Keratinocyte (primary cell): ENCODE measurements at regions not wholly inside any gene's neighbourhood (a gene's known extent, or its start where the extent isn't known, plus 50 kb on each side); places are given as distances from the start of the nearest gene placed in this dataset.

Experiments
- DNase-seq: peaks from one replicate; pipeline ENCODE4 v3.0.0-alpha.2; 2011; ENCODE audit warnings: low read depth, missing footprints, low spot score
- FAIRE-seq: peaks from 2 replicates; lab custom pipeline; 2011; peaks lifted over from hg19 to GRCh38; lab: Jason Lieb, UNC
- H2AFZ ChIP-seq: 2 replicates; pipeline ENCODE4 v1.6.0; 2012; ENCODE audit warnings: low read length, control low read depth, inconsistent platforms; ENCODE audit not compliant: control insufficient read depth
- H3K27ac ChIP-seq: 2 replicates; pipeline ENCODE4 v1.5.1; 2011; ENCODE audit warnings: low read length; ENCODE audit not compliant: control insufficient read depth, insufficient read depth
- H3K27me3 ChIP-seq: 3 replicates; pipeline ENCODE4 v1.6.0; 2011; ENCODE audit warnings: low read length; ENCODE audit not compliant: control insufficient read depth, insufficient read depth; ENCODE audit errors: extremely low read depth
- H3K36me3 ChIP-seq, 2 experiments: 2 replicates in 1 of 2; 3 replicates in 1 of 2; pipeline ENCODE4 v1.5.1; 2011; ENCODE audit warnings: low read length in 2 of 2, mild to moderate bottlenecking in 1 of 2; ENCODE audit not compliant: control insufficient read depth in 2 of 2, insufficient read depth in 2 of 2; ENCODE audit errors: extremely low read depth in 1 of 2
- H3K4me1 ChIP-seq: 3 replicates; pipeline ENCODE4 v1.5.1; 2011; ENCODE audit warnings: low read length; ENCODE audit not compliant: control insufficient read depth, insufficient read depth; ENCODE audit errors: extremely low read depth
- H3K4me2 ChIP-seq: 3 replicates; pipeline ENCODE4 v1.6.0; 2011; ENCODE audit warnings: low read depth, low read length; ENCODE audit not compliant: control insufficient read depth, insufficient read depth; ENCODE audit errors: extremely low read depth
- H3K4me3 ChIP-seq, 3 experiments: fragments of 200-600 bp in 1 of 3; sonication (generic) in 1 of 3; 2 replicates in 2 of 3; 3 replicates in 1 of 3; pipeline ENCODE4 v1.5.1; 2011 to 2016; ENCODE audit warnings: low read length in 3 of 3, mild to moderate bottlenecking in 3 of 3, control low read depth in 2 of 3, inconsistent platforms in 1 of 3, low read depth in 1 of 3, mixed read lengths in 1 of 3, mixed run types in 1 of 3, moderate library complexity in 1 of 3; ENCODE audit not compliant: control insufficient read depth in 2 of 3, insufficient read depth in 2 of 3; ENCODE audit errors: extremely low read depth in 1 of 3
- H3K79me2 ChIP-seq: 2 replicates; pipeline ENCODE4 v1.6.0; 2012; ENCODE audit warnings: low read length; ENCODE audit not compliant: control insufficient read depth, insufficient read depth
- H3K9ac ChIP-seq: 3 replicates; pipeline ENCODE4 v1.6.0; 2011; ENCODE audit warnings: low read length; ENCODE audit not compliant: control insufficient read depth, insufficient read depth; ENCODE audit errors: extremely low read depth
- H3K9me1 ChIP-seq: 3 replicates; pipeline ENCODE4 v1.6.0; 2011; ENCODE audit warnings: low read length; ENCODE audit not compliant: control insufficient read depth, insufficient read depth; ENCODE audit errors: extremely low read depth
- H3K9me3 ChIP-seq: 2 replicates; pipeline ENCODE4 v1.5.1; 2012; ENCODE audit warnings: low read depth, low read length; ENCODE audit not compliant: control insufficient read depth
- H4K20me1 ChIP-seq: 3 replicates; pipeline ENCODE4 v1.6.0; 2011; ENCODE audit warnings: low read length; ENCODE audit not compliant: control insufficient read depth, insufficient read depth; ENCODE audit errors: extremely low read depth
- CTCF ChIP-seq, 3 experiments: IDR thresholded peaks in 1 of 3; conservative IDR thresholded peaks in 1 of 3; optimal IDR thresholded peaks in 1 of 3; 2 replicates in 2 of 3; 3 replicates in 1 of 3; pipeline versions ENCODE3 to v1.5.1; 2011; ENCODE audit warnings: low read length in 3 of 3, mild to moderate bottlenecking in 3 of 3, moderate library complexity in 2 of 3, control low read depth in 1 of 3, inconsistent platforms in 1 of 3; ENCODE audit not compliant: insufficient read depth in 2 of 3; ENCODE audit errors: extremely low read depth in 1 of 3
- EZH2 ChIP-seq: IDR thresholded peaks from one replicate; pipeline ENCODE4 v1.6.1; 2012; ENCODE audit warnings: inconsistent platforms, mild to moderate bottlenecking, low read length, moderate library complexity
- dilution Hi-C: fragments of 300-500 bp; cut with MboI; formaldehyde crosslinking; loops from one replicate; pipeline ENCODE4 v1.7.0; 2020; ENCODE audit warnings: low sequenced_read_pairs; ENCODE audit not compliant: extremely low pct_ligation_motif_present

GRCh38 chr16:59021751-59022150, 287.6 kb upstream of the GOT2 start:
- dilution Hi-C loops = no loop called here
- Histone ChIP-seq H3K4me2 (no peak overlapping the region), H3K9me3 (no peaks in the 10 kb centered on the region), H2AFZ (no peak overlapping the region), H3K27ac (no peak overlapping the region), H3K9ac (no peak overlapping the region), H3K36me3 (no peaks in the 10 kb centered on the region), H3K4me1 (no peaks in the 10 kb centered on the region), H3K79me2 (no peaks in the 10 kb centered on the region), H3K27me3 (no peaks in the 10 kb centered on the region), H3K9me1 (no peaks in the 10 kb centered on the region), H4K20me1 (no peaks in the 10 kb centered on the region), H3K4me3 (no peak overlapping the region)
- FAIRE-seq (no peak), DNase-seq (no peak)
- TF ChIP-seq CTCF (optimal IDR thresholded peaks at IDR 0.05 in 1 of 3, IDR thresholded peaks at IDR 0.05 in 1 of 3, conservative IDR thresholded peaks at IDR 0.05 in 1 of 3; ENCODE audit: extremely low read depth in 1 of 3, insufficient read depth in 2 of 3, low read length in 3 of 3) = no peak
- no peak for TF ChIP-seq EZH2

- Histone ChIP-seq H3K27me3 (no peaks in the 10 kb centered on the region), H3K4me1 (no peaks in the 10 kb centered on the region), H3K27ac (no peak overlapping the region), H3K9me1 (no peaks in the 10 kb centered on the region), H2AFZ (no peak overlapping the region), H3K9me3 (no peaks in the 10 kb centered on the region), H4K20me1 (no peaks in the 10 kb centered on the region), H3K4me2 (no peak overlapping the region), H3K4me3 (no peak overlapping the region), H3K79me2 (no peaks in the 10 kb centered on the region), H3K9ac (no peak overlapping the region), H3K36me3 (no peaks in the 10 kb centered on the region)
- TF ChIP-seq CTCF (optimal IDR thresholded peaks at IDR 0.05 in 1 of 3, IDR thresholded peaks at IDR 0.05 in 1 of 3, conservative IDR thresholded peaks at IDR 0.05 in 1 of 3; ENCODE audit: extremely low read depth in 1 of 3, insufficient read depth in 2 of 3, low read length in 3 of 3) = no peak
- TF ChIP-seq EZH2 = no peak
- FAIRE-seq (no peak), DNase-seq (no peak)
- dilution Hi-C loops = no loop called here
Observed at GRCh38 chr16:59013930-59014329, 279.8 kb upstream of the GOT2 start.
